LNCAP (cell line): ENCODE measurements at regions not wholly inside any gene's neighbourhood (a gene's known extent, or its start where the extent isn't known, plus 50 kb on each side); places are given as distances from the start of the nearest gene placed in this dataset.

Experiments used
- TF ChIP-seq, protein P1 (sequence below): fragments of 450-650 bp; IDR thresholded peaks from 2 replicates; pipeline ENCODE4 v1.5.1; 2017; ENCODE audit warnings: mild to moderate bottlenecking

DNA sequence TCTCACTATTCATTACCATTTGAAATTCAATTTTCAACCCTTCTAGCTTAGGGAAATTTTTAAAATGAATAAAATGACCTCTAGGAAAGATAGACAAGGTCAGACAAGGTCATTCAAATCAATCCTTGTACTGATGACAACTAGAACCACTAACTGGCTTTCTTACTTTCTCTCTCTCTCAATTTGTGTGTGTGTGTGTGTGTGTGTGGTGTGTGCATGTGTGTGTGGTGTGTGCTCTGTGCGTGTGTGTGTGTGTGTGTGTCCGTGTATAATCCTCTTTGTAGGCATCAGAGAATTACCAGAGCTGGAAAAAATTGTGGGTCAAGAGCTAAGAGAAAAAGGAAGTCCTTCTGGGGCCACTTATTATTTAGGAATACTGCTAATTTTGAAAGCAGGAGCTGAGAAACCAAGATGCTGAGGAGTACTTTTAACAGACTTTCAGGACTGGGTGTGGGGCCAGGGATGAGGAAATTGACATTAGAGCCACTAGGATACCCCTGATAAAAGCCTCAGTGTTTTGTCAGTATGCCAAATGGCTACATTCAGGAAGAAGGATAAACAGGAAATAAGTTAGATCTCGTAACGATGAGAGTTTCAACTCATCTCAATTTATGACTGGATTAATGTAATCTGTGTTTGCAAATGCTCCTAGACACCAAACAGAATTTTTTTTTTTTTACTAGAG lies 723.3 kb downstream of the CETN3 start:
- TF ChIP-seq, protein P1, sequence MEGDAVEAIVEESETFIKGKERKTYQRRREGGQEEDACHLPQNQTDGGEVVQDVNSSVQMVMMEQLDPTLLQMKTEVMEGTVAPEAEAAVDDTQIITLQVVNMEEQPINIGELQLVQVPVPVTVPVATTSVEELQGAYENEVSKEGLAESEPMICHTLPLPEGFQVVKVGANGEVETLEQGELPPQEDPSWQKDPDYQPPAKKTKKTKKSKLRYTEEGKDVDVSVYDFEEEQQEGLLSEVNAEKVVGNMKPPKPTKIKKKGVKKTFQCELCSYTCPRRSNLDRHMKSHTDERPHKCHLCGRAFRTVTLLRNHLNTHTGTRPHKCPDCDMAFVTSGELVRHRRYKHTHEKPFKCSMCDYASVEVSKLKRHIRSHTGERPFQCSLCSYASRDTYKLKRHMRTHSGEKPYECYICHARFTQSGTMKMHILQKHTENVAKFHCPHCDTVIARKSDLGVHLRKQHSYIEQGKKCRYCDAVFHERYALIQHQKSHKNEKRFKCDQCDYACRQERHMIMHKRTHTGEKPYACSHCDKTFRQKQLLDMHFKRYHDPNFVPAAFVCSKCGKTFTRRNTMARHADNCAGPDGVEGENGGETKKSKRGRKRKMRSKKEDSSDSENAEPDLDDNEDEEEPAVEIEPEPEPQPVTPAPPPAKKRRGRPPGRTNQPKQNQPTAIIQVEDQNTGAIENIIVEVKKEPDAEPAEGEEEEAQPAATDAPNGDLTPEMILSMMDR, result no peak

DNA sequence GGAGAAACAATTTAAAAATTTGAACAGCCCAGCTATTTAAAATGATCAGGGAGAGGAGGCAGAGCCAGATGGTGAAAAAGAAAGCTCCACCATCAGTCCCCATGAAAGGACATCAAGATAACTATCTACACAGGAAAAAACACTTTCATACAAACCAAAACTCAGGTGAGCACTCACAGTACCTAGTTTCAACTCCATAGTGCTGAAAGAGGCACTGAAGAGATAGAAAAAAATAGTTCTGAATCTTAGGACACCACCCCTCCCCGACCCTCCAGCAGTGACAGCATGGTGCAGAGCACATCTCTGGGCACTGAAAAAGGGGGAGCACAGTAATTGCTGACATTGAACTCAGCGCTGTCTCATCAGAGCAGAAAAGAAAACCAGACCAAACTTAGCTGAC lies 732.9 kb downstream of the CETN3 start:
- TF ChIP-seq, protein P1, result no peak

DNA sequence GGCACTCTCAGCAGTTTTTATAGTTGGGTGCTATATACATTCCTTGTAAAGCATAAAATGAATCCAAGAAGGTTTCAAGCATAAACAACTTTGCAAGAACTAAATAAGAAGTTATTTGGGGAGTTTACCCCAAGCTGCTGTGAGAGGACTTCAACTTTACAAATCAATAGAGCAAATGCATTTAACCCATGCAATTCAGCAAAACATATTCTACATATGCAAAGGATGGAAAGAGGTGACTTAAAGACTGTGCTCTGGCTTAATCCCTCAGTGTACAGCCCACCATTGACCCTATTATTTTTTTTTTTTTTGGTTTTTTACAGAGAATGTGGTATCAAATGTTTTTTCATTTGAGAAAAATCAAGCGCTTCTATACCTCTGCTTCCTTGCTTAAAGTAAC lies 736.5 kb downstream of the CETN3 start:
- TF ChIP-seq, protein P1, result no peak

DNA sequence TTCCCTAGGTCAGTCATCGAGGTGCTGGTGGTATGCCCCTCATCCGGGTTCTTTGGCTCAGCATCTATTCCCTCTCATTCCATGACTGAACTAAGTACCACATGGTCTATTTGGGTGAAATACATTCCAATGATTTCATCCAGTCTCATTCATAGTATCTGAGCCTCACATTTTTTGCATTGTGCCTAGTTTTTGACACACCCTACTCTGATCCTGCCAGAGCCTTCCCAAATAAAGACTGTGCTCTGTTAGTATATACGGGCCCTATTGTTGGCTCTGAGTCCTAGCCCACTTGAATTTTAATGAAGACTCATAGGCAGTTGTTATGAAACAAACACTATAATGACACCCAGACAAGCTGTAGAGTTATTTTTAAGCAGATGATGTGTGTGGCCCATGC lies 740.7 kb downstream of the CETN3 start:
- TF ChIP-seq, protein P1, result no peak

DNA sequence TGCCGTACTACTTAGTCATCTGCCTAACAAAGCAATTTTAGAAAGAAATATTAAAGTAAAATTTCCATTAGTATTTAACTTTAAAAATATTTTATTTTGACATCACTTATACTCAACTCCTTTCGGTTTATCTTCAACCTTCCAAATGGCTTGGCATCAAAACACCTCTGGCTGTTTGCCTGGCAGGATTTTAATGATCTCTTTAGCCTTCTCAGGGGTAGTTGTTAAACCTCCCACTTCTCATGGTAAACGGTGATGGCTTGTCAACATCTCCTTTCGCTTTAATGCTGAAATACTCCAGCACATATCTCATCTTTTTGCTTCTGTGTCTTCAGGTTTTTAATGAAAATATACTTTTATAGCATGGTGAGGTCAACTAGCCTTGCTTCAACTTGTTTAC lies 747.1 kb downstream of the CETN3 start:
- TF ChIP-seq, protein P1, result no peak

DNA sequence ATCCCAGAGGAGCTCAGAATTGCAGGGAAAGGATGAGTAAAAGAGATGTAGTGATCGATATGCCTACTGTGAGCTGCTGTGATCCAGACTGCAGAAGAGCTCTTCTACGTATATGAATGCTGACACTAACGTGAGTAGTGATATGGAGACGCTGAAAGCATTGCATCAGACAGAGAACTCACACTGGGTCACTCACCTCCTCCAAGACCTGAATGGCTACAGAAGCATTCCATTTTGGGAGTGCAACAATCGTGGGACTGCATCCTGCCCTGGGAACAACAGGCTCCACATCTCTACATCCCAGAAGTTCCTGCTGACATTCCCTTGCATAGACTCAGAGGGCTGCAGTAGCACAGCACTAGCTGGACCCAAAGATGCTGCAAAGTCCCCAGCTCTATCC lies 755.9 kb upstream of the MEF2C start:
- TF ChIP-seq, protein P1, result no peak

DNA sequence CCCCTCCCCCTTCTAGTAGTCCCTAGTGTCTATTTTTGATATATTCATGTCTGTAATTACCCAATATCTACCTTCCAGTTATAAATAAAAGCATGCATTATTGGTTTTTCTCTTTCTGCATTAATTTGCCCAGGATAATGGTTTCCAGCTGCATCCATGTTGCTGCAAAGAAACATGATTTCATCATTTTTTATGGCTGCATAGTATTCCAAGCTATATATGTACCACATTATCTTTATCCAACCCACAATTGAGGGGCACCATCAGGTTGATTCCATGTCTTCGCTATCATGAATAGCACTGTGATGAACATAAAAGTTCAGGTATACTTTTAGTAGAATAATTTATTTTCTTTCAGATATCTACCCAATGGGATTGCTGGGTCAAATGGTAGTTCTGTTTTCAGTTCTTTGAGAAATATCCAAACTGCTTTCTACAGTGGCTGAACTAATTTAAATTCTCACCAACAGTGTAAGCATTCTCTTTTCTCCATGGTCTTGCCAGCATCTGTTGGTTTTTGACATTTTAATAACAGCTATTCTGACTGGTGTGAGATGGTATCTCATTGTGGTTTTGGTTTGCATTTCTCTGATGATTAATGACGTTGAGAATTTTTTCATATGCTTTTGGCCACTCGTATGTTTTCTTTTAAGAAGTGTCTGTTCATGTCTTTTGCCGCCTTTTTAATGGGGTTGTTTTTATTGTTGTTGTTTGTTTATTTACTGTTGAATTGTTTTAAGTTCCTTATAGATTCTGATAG lies 746.1 kb upstream of the MEF2C start:
- TF ChIP-seq, protein P1, result no peak
